Progenitor cell of endocrine pancreas (in vitro differentiated cells): ENCODE measurements at regions not wholly inside any gene's neighbourhood (a gene's known extent, or its start where the extent isn't known, plus 50 kb on each side); places are given as distances from the start of the nearest gene placed in this dataset.

Experiments used
- DNase-seq: peaks from one replicate; pipeline ENCODE4 v3.0.0; 2021; ENCODE audit warnings: low spot score; ENCODE audit not compliant: unreplicated experiment
- H3K27ac Mint-ChIP-seq: 2 replicates; pipeline ENCODE4 v1.8.0; 2021; ENCODE audit warnings: mild to moderate bottlenecking, moderate library complexity, mixed read lengths
- H3K27me3 Mint-ChIP-seq: 2 replicates; pipeline ENCODE4 v1.8.0; 2021; ENCODE audit warnings: mixed read lengths
- H3K36me3 Mint-ChIP-seq: 2 replicates; pipeline ENCODE4 v1.8.0; 2022; ENCODE audit warnings: mixed read lengths; ENCODE audit not compliant: insufficient read depth
- H3K4me1 Mint-ChIP-seq: 2 replicates; pipeline ENCODE4 v1.8.0; 2021; ENCODE audit warnings: low read depth, mixed read lengths
- H3K4me3 Mint-ChIP-seq: 2 replicates; pipeline ENCODE4 v1.8.0; 2021; ENCODE audit warnings: low read depth, mild to moderate bottlenecking, moderate library complexity, mixed read lengths
- H3K9me3 Mint-ChIP-seq: 2 replicates; pipeline ENCODE4 v1.8.0; 2021; ENCODE audit warnings: low read depth, mixed read lengths
- CTCF ChIP-seq: fragments of 200-600 bp; sonication (generic); IDR thresholded peaks from one replicate; pipeline ENCODE4 v1.5.0; 2021; ENCODE audit warnings: antibody characterized with exemption, mild to moderate bottlenecking; ENCODE audit not compliant: unreplicated experiment

GRCh38 chr11:45028911-45029682, 78.4 kb upstream of the TP53I11 start:
- Mint-ChIP-seq H3K9me3 (no peaks in the 10 kb centered on the region), H3K4me3 (no peak overlapping the region), H3K36me3 (no peaks in the 10 kb centered on the region), H3K27me3 (peaks cover 26% of the 10 kb centered on the region), H3K4me1 (peaks cover 2% of the 10 kb centered on the region), H3K27ac (no peak overlapping the region)
- TF ChIP-seq CTCF, result no peak
- no peak for DNase-seq

GRCh38 chr11:45030778-45031177, 80.1 kb upstream of the TP53I11 start:
- TF ChIP-seq CTCF, result no peak
- DNase-seq, result no peak
- peaks cover 2% of the 10 kb centered on the region for H3K4me1 Mint-ChIP-seq
- no peaks in the 10 kb centered on the region for H3K9me3 Mint-ChIP-seq
- H3K4me3 Mint-ChIP-seq, result no peak overlapping the region
- H3K36me3 Mint-ChIP-seq, result no peaks in the 10 kb centered on the region
- no peak overlapping the region for H3K27ac Mint-ChIP-seq
- peaks cover 31% of the 10 kb centered on the region for H3K27me3 Mint-ChIP-seq

DNA sequence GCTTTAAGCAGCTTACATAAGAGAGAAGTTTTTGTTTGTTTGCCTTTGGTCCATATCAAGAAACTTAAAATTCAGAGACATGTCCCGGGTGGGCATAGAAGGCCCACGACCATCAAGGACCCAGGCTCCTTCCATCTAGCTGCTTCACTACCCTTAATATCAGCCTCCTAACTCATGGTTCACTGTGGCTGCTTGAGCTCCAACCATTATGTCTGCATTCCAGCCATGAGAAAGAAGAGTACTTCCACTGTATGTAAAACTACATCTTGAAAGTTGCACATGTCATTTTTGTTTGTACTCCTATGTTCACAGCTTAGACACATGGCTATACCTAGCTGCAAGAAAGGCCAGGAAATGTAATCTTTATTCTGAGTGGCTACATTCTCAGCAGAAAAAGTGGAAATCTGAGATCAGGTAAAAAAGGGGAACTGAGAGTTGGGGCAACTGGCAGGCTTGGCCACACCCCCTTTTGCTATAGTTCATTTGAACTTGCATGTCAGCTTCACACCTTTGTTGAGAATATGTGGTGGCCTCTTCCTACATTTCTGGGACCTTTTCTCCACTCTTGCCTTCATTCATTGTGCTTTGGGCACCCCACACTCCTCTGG, 81.3 kb upstream of the TP53I11 start:
- DNase-seq, result no peak
- Mint-ChIP-seq H3K4me1 (no peaks in the 10 kb centered on the region), H3K4me3 (no peak overlapping the region), H3K27me3 (peaks cover 40% of the 10 kb centered on the region), H3K36me3 (no peaks in the 10 kb centered on the region), H3K27ac (no peak overlapping the region), H3K9me3 (no peaks in the 10 kb centered on the region)
- no peak for TF ChIP-seq CTCF

DNA sequence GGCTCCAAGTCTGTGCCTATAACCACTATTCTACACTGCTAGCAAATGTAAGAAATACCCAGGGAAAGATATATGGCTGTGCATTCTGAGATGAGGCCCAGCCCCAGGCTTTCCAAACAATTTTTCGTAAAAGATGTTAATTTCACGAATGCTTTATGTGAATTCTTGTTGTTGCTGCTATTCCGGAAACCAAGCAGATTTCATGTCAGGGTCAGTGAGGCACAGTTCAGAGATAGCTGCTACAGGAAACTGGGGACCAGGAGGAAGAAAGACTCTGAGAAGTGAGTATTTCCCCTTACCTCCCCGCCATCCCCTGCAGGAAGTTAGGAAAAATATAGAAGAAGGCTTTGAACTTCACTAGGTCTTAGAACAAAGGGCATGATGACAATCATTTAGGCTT, 84.7 kb upstream of the TP53I11 start:
- peaks cover 38% of the 10 kb centered on the region for H3K27me3 Mint-ChIP-seq
- TF ChIP-seq CTCF, result no peak
- no peak overlapping the region for H3K4me3 Mint-ChIP-seq
- no peaks in the 10 kb centered on the region for H3K4me1 Mint-ChIP-seq
- H3K36me3 Mint-ChIP-seq, result no peaks in the 10 kb centered on the region
- H3K9me3 Mint-ChIP-seq, result peaks cover 10% of the 10 kb centered on the region
- DNase-seq, result no peak
- no peak overlapping the region for H3K27ac Mint-ChIP-seq

DNA sequence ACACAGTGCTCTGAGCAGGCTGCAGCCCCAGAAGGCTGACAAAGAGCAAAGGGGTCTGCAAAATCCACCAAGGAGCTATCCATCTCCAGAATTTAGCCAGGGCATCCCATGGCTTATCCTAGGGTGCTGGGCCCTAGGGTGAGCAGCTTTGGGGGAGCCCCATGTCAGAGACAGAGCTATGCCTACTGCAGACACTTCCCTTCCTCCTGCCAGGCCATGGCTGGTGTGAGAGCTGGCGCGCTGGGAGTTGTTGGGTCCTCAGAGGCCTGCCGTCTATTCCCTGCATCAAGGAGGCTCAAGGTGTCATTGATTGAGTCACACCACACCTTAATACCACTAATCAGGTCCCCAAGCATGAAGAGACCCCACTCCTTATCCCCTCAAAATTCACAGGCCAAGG, 85.3 kb upstream of the TP53I11 start:
- Mint-ChIP-seq H3K36me3 (no peaks in the 10 kb centered on the region), H3K27me3 (peaks cover 44% of the 10 kb centered on the region), H3K9me3 (peaks cover 10% of the 10 kb centered on the region), H3K4me3 (no peak overlapping the region), H3K27ac (no peak overlapping the region), H3K4me1 (no peaks in the 10 kb centered on the region)
- DNase-seq, result no peak
- TF ChIP-seq CTCF, result no peak
